ENCODE measurements at regions not wholly inside any gene's neighbourhood (a gene's known extent, or its start where the extent isn't known, plus 50 kb on each side); places are given as distances from the start of the nearest gene placed in this dataset.
A peak's percentile ranks its signal among the peaks of the same experiment; 100 is the strongest.

GRCh38 chr9:1829719-1830118 lies 185.4 kb upstream of the SMARCA2 start:
- intact Hi-C loops (cut with DNase I): no loop called here
- H3K36me3 ChIP-seq: no peaks in the 10 kb centered on the region
- H3K4me3 ChIP-seq: no peak overlapping the region
- H3K27ac ChIP-seq: no peak overlapping the region
- H3K27me3 ChIP-seq: no peaks in the 10 kb centered on the region
- no peak overlapping the region for H3K9ac ChIP-seq (ENCODE audit: low read depth in 2 of 2, low read length in 2 of 2)
- no peaks in the 10 kb centered on the region for H3K9me3 ChIP-seq
- no peaks in the 10 kb centered on the region for H3K4me1 ChIP-seq
- TF ChIP-seq CTCF (IDR thresholded peaks at IDR 0.05): no peak
- DNase-seq: no peak

- no peak overlapping the region for H3K4me3 ChIP-seq
- intact Hi-C loops (cut with DNase I): no loop called here
- H3K27ac ChIP-seq: no peak overlapping the region
- H3K27me3 ChIP-seq: no peaks in the 10 kb centered on the region
- H3K4me1 ChIP-seq: no peaks in the 10 kb centered on the region
- H3K36me3 ChIP-seq: no peaks in the 10 kb centered on the region
- H3K9ac ChIP-seq (ENCODE audit: low read depth in 2 of 2, low read length in 2 of 2): no peak overlapping the region
- no peak for DNase-seq
- TF ChIP-seq CTCF (IDR thresholded peaks at IDR 0.05): no peak
- H3K9me3 ChIP-seq: no peaks in the 10 kb centered on the region
Observed at GRCh38 chr9:1832960-1833359, 182.2 kb upstream of the SMARCA2 start.

- H3K9me3 ChIP-seq: no peaks in the 10 kb centered on the region
- DNase-seq: peak; percentile 26
- no peak for TF ChIP-seq CTCF (IDR thresholded peaks at IDR 0.05)
- H3K36me3 ChIP-seq: no peaks in the 10 kb centered on the region
- no peak overlapping the region for H3K27ac ChIP-seq
- no peaks in the 10 kb centered on the region for H3K4me1 ChIP-seq
- H3K27me3 ChIP-seq: no peaks in the 10 kb centered on the region
- no peak overlapping the region for H3K9ac ChIP-seq (ENCODE audit: low read depth in 2 of 2, low read length in 2 of 2)
- intact Hi-C loops (cut with DNase I): no loop called here
- no peak overlapping the region for H3K4me3 ChIP-seq
Observed at GRCh38 chr9:1837453-1838084, 177.6 kb upstream of the SMARCA2 start.

GRCh38 chr9:1839909-1840308 lies 175.2 kb upstream of the SMARCA2 start:
- DNase-seq: no peak
- TF ChIP-seq CTCF (IDR thresholded peaks at IDR 0.05): no peak
- H3K27me3 ChIP-seq: no peaks in the 10 kb centered on the region
- H3K4me3 ChIP-seq: no peak overlapping the region
- intact Hi-C loops (cut with DNase I): no loop called here
- no peaks in the 10 kb centered on the region for H3K9me3 ChIP-seq
- no peak overlapping the region for H3K27ac ChIP-seq
- H3K9ac ChIP-seq (ENCODE audit: low read depth in 2 of 2, low read length in 2 of 2): no peak overlapping the region
- H3K36me3 ChIP-seq: no peaks in the 10 kb centered on the region
- H3K4me1 ChIP-seq: no peaks in the 10 kb centered on the region

GRCh38 chr9:1845425-1845824 lies 169.7 kb upstream of the SMARCA2 start:
- intact Hi-C loops (cut with DNase I): no loop called here
- H3K4me1 ChIP-seq: no peaks in the 10 kb centered on the region
- no peaks in the 10 kb centered on the region for H3K27me3 ChIP-seq
- DNase-seq: no peak
- no peak overlapping the region for H3K27ac ChIP-seq
- H3K9me3 ChIP-seq: no peaks in the 10 kb centered on the region
- H3K4me3 ChIP-seq: no peak overlapping the region
- H3K36me3 ChIP-seq: no peaks in the 10 kb centered on the region
- TF ChIP-seq CTCF (IDR thresholded peaks at IDR 0.05): no peak
- H3K9ac ChIP-seq (ENCODE audit: low read depth in 2 of 2, low read length in 2 of 2): no peak overlapping the region

Data from colonic mucosa (tissue), 4 donors.